GF-D8 (cell line): ENCODE measurements at regions not wholly inside any gene's neighbourhood (a gene's known extent, or its start where the extent isn't known, plus 50 kb on each side); places are given as distances from the start of the nearest gene placed in this dataset.

Source experiments
- DNase-seq: peaks from one replicate; lab custom pipeline; 2025; lab: John Stamatoyannopoulos, UW

- no peak for DNase-seq
Measured at GRCh38 chr13:104750377-104750776, 1684.2 kb upstream of the SLC10A2 start.

- DNase-seq: no peak
Measured at GRCh38 chr13:104740641-104741222, 1674.5 kb upstream of the SLC10A2 start.

GRCh38 chr13:104737713-104738112 lies 1671.5 kb upstream of the SLC10A2 start:
- DNase-seq: no peak

DNA sequence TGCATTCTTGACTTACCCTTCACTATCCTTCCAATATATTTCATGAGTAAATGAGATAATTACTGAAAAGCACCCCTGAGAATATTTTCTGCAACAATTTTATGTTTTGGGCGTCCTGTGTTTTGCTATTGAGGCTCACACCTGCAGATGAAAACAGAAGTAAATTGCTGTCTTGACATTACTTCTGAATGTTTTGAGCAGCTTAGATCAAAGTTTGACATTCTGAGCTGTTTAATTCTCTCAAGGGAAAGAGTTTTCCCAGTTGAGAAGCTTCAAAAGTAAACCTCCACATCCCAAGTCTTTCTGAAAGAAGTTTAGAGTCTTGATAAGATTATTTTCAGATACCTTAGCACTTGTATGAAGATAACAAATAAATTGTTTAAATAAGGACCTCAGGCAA lies 1667.2 kb upstream of the SLC10A2 start:
- no peak for DNase-seq

- DNase-seq: no peak
Measured at GRCh38 chr13:104715111-104715510, 1648.9 kb upstream of the SLC10A2 start.

DNA sequence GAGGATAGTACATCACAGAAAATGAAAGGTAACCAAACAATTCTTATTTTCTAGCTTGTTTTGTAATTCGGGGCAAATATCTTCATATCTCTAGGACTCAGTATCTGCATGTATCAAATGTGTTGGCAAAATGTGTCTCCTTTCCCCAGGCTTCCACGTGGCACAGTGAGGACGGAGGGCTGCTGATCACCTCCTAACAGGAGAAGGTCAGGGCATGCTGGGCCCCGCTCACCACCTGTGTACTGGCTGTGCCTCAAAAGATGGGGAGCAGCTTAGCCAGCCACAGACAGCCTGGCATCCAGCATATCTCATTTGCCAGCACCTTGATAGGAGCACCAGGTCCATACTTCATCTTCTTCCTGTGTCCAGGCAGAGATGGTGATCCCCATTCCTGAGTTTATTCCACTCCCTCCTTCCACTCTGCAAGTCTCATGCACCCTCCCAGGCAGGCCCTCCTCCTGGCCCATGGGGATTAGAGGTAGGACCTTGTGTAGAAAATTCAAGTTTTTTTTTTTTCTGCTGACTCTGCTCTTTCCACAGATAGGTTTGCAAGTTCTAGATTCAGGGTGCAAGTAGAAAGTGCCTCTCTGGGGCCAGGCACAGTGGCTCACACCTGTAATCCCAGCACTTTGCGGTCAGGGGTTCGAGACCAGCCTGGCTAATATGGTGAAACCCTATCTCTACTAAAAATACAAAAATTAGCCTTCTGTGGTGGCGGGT lies 1639.0 kb upstream of the SLC10A2 start:
- DNase-seq: no peak

DNA sequence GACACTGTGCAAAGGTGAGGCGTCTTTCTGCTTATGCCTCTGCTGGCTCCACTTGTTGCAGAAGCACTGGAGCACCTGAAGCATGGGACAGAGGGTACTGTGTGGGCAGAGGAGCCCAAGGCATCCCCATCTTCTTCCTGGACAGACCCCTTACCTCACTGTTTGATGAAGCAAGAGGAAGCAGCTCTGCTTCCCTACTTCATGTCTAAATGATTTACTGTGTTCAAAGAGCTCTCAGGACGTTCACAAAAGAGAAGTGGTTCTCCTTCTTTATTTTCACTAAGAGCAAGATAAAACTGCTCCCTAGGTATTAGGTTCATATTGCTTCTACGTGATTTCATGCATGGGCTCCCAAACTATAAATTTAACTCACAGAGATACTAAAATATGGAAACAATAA lies 1635.4 kb upstream of the SLC10A2 start:
- DNase-seq: peak; percentile 48

- no peak for DNase-seq
Measured at GRCh38 chr13:104694397-104694796, 1628.2 kb upstream of the SLC10A2 start.

DNA sequence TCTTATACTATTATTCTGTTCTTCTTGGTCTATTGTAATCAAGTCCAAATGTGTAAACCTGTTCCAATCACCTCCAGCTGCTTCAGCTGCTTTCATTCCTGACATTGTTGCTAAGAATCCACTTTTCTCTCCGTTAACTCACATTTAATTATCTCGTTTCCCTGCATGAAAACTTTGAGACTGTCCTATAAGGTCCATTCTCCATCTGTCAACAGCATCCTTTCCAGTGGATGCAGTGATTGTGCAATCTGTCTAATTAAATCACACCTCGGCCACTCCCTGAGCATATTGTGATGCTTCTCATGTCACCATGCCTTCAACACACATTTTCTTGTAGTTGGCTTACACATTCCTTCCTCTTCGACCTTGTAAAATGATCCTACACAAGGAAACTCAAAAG lies 1626.9 kb upstream of the SLC10A2 start:
- no peak for DNase-seq

DNA sequence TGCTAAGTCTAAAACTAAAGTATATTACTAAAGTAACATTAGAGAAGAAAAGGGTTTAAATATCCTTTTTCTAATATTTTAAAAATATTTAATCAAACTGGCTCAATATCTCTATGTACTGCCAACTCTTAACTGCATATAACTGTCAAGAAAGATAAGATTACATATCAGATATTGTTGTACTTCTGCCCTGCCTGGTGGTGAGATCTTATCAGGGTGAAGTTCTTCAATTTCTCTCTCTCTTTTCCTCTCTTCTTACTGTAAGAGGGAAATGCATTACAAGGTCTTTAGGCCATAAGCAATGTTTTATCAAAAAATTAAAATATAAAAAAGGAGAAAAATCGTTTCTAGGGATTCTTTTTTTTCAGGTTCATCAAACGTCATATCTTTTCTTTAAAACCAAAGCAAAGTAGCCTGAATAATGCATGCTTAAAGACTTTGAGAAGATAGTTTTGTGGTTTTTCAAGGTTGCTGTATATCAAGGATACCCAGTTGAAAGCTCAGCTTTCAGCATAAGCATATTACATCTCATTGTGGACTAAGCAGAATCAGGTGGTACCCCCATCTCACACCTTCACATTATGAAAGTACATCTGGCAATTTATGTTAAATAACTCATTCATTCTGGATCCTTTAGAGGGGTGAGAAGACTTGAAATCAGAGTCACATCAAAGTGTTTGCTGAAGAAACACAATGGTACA lies 1625.7 kb upstream of the SLC10A2 start:
- peak; percentile 76 for DNase-seq

DNA sequence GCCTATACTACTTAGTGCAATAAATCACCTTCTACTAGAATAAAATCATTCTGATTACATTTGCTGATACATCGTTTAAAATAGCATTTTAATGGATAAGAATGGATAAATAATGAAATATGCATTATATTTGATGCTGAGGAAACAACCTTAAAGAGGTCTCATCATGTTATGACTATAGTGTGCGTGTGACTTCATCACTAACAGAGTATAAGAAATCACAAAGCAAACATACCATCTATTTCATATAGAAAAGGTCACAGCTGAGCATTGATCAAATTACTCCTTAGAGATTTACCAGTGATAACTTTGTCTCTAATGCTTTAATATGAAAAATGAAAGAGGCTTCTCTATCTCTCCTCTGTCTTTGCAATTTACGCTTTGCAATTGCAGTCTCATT lies 1620.3 kb upstream of the SLC10A2 start:
- DNase-seq: no peak

DNA sequence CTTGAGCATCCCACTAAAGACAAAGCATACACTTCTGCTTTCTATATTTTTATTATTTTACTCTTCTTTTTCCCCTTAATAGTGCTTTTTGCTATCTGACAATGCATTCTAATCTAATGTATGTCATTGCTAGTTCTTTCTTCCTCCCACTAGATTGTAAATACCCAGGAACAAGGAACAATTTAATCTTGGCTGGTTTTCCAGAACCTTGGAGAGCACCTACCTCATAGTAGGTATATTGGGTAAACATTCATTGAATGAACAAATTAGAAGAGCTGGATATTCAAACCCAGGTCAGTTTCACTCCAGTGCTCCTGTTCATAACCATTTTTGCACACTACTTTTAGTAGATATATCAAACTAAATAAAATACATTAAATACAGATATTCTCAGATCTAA lies 1617.6 kb upstream of the SLC10A2 start:
- DNase-seq: no peak

DNA sequence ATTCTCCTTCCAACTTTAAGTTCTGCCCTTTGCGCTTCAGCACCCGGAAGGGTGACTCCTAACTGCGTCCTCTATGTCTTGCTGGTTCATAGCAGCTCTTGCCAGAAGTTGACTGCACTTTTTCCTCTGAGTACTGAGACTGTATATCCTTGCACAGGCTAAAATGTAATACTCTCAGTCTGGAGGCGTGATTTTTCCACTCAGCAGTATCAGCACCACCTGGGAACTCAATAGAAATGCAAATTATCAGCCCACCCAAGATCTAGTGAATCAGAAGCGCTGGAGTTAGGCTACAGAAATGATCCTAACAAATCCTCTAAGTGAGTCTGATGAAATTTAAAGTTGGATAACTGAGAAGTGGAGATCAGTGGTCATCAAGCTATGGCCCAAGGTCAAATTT lies 1611.9 kb upstream of the SLC10A2 start:
- DNase-seq: no peak

DNA sequence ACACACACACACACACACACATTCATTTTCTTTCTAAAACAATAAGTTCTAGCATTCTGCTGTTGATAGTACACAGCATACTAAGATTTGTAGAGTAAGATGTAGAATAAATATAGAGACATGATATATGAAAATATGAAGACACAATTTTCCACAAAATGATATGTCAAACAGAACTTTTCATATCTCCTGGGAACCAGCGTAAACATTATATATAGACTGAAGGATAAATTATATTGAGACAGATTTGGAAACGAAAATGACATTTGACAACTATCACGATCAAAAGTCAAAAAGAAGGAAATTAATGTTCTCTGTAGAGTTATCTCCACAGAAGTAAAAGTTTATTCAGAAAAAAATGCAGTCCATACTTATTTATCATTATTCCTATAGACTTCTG lies 1605.7 kb upstream of the SLC10A2 start:
- DNase-seq: no peak

- DNase-seq: no peak
Measured at GRCh38 chr13:104657196-104657595, 1591.0 kb upstream of the SLC10A2 start.

DNA sequence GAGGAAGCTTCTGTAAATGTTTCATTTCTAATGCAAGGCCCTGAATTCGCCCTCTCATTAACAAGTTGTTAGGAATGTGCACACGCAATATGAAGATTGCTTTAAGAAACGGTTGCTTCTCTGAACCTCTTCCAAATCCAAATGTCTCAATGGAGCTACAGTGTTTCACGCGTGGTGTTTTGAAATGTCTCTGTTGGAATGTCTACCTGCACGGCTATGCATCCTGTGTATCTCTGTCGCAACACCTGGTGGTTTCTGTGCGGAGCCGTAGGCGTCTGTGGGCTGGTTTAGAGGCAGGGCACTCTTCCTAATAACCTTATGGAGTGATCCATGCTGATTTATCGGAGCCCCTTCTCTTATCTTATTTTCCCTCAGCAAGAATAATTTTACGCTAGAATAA lies 1584.2 kb upstream of the SLC10A2 start:
- DNase-seq: no peak

DNA sequence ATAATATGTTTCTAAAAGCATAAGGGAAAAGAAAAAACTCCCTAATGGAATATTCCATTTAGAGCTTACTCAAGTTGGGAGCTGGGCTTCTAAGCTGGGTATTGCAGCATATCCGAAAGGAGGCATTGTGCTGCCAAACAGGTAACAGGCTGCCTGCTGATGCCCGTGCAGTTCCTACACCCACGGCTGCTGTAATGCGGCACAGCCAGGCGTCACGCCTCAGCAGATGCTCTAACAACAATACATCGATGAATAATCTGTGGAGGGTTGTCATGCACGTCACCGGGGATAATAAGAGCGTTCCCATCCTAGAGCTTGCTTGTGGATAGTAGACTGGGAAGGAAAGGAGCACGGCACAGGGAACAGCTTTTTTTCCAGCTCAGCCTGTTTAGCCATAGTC lies 1582.1 kb upstream of the SLC10A2 start:
- no peak for DNase-seq

GRCh38 chr13:104645786-104646185 lies 1579.6 kb upstream of the SLC10A2 start:
- DNase-seq: no peak

DNA sequence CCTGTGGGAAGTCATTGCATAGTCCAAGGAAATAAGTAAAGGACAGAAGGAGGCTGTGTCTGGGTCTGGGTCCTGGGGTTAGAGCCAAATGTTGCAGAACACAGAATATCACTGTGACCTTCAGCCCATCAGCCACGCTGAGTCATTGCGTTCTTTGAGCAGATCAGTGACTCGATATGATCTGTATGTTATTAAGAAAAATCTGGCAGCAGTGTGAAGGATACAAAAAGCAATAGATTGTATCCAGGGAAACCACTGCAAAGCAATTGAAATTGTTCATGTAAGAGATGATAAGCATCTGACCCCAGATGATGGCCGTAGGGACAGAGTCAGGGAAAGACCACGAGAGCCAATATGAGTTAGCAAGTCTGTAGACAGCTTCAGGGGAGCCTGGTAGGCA lies 1575.1 kb upstream of the SLC10A2 start:
- no peak for DNase-seq

GRCh38 chr13:104635879-104636278 lies 1569.7 kb upstream of the SLC10A2 start:
- DNase-seq: no peak

- DNase-seq: no peak
Measured at GRCh38 chr13:104634016-104634415, 1567.8 kb upstream of the SLC10A2 start.

DNA sequence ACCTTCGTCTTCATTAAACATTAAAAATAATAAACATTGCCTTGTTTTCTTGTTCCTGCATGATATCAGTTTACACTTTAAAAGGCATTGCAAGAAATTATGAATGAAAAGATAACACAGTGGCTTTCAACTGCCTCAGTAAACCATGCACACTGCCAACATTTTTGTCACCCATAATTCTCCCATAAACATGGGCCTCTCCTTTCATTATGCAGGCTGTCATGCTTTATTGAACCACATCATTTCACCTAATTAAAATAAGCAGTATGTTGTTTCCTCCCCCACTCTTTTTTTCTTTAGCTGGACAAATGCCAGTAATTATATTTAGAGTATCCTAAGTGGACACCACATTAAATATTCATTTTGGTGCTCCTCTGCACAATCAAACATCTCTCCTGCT lies 1566.5 kb upstream of the SLC10A2 start:
- no peak for DNase-seq

GRCh38 chr13:104625201-104625600 lies 1559.0 kb upstream of the SLC10A2 start:
- DNase-seq: no peak

- no peak for DNase-seq
Measured at GRCh38 chr13:104616990-104617389, 1550.8 kb upstream of the SLC10A2 start.
